Amygdala (tissue), 56 donors: ENCODE measurements at regions not wholly inside any gene's neighbourhood (a gene's known extent, or its start where the extent isn't known, plus 50 kb on each side); places are given as distances from the start of the nearest gene placed in this dataset.
A peak's percentile ranks its signal among the peaks of the same experiment; 100 is the strongest.

Source experiments
- DNase-seq, 56 donors: peaks; one replicate each; lab custom pipeline; 2025; lab: John Stamatoyannopoulos, UW

GRCh38 chr17:73997059-73997458 is 206.4 kb upstream of the RPL38 start:
- no peak for DNase-seq

DNA sequence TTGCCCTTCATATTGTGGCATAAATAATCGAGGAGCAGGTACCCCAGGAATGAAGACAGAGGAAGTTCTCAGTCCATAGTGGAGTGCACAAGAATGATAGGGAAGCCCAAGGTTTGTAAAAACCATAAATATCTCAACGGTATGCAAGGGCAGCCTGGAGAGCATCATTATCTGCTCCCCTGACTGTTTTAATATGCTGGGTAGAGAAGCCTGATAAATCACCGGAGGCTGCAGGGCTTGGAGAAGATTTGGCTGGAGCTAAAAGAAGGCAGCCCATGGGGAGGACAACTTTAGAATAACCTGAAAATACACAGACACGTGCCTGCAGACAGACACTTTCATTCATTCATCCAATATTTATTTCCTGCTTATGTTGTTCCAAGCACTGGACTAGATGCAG is 205.2 kb upstream of the RPL38 start:
- DNase-seq, result no peak

DNA sequence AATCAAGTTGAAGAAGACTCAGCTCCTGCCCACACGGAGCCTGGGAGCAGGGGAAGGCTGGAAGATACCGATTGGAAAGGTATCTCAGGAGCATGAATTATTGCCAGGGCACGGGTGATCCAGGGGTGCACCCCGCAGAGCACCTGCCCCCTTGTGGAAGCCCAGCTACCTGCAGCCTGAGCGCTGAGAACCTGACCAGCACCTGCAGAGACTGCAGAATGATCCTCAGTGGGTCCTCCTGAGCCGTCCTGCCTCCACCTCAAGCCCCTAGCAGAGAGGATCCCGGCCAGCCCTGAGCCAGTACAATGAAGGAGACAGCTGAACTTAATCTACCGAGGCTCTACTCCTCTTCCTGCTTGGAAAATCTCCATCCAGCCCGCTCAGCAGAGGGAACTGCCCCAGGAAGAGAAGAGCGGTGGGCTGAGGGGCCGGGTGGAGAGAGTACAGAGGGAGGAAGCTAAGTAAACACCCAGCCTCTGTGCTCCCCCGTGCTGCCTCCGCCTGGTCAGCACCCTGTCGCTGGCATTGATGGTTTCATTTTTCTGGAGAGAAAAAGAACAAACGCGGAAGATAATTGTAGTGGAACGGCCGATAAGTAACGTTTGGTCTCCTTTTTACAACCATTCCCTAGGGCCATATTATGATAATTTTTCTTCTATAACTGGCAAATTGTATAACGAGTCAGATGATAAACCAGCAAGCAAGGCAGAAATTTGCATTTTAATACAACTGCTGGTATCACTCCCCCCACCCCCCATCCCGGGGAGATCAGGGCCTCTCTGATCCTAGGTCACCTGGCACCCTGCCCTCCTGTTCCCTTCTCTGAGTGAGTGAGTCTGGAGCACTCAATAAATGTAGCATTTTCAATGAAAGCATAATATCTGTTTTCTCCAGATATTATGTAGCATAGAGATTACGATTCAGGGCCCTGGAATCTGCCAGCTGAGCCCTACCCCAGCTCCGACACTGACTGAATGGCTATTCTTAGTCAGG is 204.5 kb upstream of the RPL38 start:
- DNase-seq, result peak in 8 of 56 donors; percentile 5 to 36 (median 14)

DNA sequence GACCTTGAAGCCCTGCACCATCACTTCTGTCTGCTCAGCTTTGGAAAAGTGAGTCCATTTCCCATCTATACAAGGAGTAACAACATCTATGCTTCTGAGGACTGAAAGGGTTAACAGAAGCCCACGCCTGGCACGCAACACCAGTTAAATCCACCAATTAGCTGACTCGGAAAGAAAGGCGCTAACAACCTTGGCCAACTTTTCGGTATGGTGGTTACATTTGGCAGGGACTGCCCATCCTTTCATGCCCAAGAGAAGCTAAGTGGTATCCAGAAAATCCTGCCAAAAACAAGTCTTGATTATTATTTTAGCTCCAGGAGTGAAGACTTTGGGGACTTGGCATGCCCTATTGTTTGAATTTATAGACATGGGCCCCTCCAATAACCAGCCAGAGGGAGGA is 202.3 kb upstream of the RPL38 start:
- no peak for DNase-seq

DNA sequence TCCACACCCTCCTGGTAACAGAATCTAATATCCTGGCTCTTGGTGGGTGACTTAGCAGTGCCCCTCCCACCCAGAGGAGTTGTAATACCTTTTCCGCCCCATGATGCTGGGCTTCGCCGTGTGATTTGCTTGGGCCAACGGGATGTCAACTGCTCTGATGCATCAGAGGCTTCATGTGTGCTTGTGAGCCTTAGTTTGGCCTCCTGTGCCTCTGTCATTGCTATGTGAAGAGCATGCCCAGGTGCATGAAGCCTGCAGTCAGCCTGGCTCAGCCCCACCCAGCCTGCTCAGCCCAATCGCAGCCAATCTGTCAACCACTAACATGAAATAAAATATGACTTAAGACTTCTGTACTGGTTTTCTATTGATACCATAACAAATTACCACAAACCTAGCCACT is 201.2 kb upstream of the RPL38 start:
- DNase-seq, result no peak

DNA sequence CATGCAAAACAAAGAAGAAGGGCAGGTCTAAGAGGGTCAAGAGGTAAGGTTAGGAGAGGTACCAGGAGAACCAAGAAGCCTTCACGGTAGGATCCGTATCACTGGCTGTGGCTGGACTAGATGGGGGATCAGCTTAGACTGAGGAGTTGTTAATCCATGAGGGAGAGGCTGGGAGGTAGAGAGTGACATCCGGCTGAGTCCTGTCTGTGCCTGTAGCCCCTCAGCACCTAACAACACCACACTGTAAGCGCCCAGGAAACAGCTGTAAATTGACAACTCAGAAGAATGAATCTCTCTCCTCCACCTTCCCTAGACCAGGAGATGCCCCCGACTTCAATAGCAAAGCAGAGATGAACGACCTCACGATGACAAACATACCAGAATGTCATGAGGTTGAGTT is 199.4 kb upstream of the RPL38 start:
- DNase-seq, result no peak

GRCh38 chr17:74005790-74006189 is 197.7 kb upstream of the RPL38 start:
- no peak for DNase-seq

DNA sequence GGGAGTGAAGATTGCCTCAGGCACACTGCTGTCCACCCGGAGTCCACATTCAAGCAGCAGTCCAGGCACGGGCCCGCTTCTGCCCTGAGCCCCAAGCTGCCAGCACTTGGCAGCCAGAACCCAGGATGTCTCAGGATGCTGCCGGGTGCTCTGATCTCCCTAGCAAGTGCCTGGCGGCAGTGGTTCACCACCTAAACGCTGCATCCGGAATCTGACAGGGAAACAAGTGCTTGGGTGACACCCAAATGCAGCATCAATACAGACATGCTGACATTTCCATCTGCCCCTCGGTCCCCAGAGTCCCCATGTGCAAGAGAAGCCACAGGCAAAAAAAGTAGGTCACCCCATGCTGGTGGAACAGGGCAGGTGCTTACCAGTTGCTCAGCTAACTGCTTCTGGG is 197.1 kb upstream of the RPL38 start:
- no peak for DNase-seq

- peak in 1 of 56 donors; percentile 3 for DNase-seq
Measured at GRCh38 chr17:74008196-74008595, 195.3 kb upstream of the RPL38 start.

- DNase-seq, result no peak
Measured at GRCh38 chr17:74009056-74009625, 194.3 kb upstream of the RPL38 start.

GRCh38 chr17:74010903-74011302 is 192.6 kb upstream of the RPL38 start:
- no peak for DNase-seq

GRCh38 chr17:74011966-74012365 is 191.5 kb upstream of the RPL38 start:
- DNase-seq, result no peak

- DNase-seq, result no peak
Measured at GRCh38 chr17:74012465-74012864, 191.0 kb upstream of the RPL38 start.

DNA sequence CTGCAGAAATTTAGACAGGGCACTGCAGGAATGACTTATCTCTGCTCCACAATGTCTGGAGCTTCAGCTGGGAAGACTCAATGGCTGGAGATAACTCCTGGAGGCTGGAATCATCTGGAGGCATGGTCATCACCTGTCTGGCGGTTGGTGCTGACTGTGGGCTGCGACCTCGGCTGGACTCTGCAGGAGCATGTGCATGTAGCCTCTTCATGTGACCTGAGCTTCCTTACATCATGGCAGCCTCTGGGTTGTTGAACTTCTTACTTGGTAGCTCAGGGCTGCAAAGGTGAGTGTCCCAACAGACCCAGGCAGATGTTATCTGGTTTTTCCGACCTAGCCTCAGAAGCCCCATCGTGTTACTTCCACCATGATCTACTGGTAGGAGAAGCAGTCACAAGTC is 188.2 kb upstream of the RPL38 start:
- no peak for DNase-seq

GRCh38 chr17:74015990-74016389 is 187.5 kb upstream of the RPL38 start:
- no peak for DNase-seq

DNA sequence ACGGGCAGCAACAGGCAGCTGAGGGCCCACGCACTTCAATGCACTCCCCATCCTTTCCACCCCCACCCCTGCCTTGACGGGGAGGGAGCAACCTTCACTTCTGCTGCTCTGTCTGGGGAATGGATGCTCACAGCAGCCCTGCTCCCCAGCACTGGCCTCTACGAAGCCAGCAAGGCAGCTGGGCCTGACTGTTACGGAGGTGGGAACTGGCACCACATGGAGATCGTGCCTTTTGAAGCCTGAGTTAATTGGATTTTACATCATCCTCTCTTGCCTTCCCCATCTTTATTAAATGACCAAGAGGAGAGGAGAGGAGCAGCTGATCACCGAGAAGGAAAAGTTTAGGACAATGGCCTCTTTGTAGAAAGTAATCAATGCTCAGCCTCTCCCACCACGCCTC is 187.0 kb upstream of the RPL38 start:
- no peak for DNase-seq

- no peak for DNase-seq
Measured at GRCh38 chr17:74017466-74017865, 186.0 kb upstream of the RPL38 start.

- peak in 21 of 56 donors; percentile 8 to 75 (median 25) for DNase-seq
Measured at GRCh38 chr17:74018115-74018514, 185.4 kb upstream of the RPL38 start.

DNA sequence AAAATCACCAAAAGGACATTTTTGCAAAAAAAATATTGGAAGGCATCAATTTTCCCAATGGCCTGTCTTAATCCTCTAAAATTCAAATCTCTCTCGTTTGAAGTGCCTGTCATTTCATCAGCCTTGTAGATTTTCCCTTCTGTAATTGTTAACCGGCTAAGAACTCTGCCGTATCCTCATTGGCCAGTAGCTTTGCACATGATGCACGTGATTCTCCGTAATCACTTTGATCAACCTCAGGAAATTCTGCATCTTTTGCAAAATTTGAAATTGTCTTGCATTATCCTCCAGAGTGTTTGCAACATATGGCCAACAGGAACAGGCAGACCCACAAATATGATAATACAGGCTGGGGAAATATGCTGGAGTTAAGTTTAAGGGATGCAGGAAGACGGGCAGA is 184.2 kb upstream of the RPL38 start:
- no peak for DNase-seq

GRCh38 chr17:74019860-74020259 is 183.6 kb upstream of the RPL38 start:
- DNase-seq, result no peak

DNA sequence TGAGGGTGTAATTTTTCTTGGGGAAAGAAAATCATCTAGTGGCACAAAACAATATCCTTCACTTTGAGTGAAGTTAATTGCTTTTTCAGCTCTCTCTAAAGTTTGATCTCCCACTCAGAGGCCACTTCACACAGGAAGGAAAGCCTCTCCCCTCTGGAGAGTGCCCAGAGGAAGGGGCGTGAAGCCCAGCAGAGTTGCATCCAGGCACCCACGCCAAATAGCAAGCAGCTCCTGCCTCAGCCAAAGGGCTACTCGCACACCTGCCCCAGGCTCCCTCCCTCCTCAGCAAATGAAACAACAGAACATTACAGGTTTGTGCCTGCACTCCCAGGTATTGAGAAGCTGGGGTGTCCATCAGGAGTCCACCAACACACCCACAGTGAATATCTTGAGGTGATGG is 183.0 kb upstream of the RPL38 start:
- no peak for DNase-seq
